ENCODE measurements at regions not wholly inside any gene's neighbourhood (a gene's known extent, or its start where the extent isn't known, plus 50 kb on each side); places are given as distances from the start of the nearest gene placed in this dataset.
"Not testable (repeated sequence)": the region's sequence is repeated elsewhere in the genome, so short reads cannot be mapped to it uniquely, and the experiment has no call there.

DNA sequence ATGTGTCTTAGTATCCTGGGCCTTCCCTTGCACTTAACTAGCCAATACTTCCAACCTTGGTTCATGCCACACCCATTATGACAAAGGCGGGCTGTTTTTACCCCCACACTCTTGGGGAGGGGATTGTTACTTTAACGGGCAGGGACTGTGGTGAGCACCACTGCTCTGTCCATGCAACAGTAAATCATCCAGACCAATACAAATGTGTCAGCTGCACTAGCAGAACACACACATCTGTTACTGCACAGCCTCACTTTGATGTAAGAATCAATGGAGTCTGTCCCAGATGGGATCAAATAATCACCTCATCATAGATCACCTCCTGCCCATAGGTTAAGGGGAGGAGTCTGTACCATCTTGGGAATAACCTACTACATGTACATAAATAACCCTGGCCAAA, 58.1 kb downstream of the NPAP1 start:
- no peak for DNase-seq (ENCODE audit: low read depth)

DNA sequence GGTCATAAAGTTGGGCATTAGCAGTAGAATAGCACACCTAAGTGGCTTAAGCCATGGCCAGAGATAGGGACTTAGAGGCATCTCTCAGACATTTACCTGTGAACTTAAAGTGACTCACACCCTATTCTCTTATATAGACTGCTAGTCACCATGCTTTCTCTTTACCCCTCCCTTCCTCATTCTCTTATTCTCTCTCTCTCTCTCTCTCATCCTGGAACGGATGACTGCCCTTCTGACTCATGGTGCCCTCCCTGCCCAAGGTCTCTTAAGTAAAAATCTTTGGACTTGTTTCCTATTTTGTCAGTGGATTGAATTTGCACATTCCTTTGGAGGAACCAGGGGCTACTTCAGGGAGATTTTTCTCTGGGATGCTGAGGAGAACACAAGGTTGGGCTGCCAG, 58.8 kb downstream of the NPAP1 start:
- DNase-seq (ENCODE audit: low read depth), result no peak

DNA sequence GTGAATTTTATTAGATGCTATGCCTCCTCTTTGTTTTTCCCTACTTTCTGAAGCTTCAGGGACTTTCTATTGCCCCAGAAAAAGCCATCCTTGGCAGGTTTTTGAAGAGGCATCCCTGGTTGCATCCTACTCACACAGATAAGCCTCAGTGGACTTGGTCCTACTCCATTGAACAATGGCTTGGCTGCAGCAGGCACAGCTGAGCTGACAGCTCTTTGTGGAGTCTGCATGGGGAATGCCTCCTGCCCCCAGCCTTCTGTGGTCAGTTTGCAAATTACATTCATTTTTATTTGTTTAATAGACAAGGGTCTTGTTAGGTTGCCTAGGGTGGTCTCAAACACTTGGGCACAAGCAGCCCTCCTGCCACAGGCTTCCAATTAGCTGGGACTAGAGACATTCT, 69.7 kb downstream of the NPAP1 start:
- DNase-seq (ENCODE audit: low read depth), result no peak

DNA sequence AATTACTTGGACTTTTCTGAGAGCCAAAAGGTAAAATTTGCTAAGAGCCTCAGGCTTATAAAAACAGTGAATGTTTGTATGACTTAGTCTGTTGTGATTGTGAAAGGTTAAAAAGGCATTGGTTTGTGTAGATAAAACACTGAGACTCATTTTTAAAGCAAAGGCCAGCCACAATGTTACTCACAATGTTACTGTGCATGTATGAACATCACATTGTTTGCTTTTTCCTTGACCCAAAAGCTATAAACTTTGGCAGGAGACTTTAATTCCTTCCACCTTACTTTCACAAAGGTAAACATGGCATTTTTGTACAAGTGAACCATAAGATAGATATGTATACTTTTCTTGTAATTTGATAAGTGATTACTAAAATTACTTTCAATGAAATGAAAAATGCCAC, 70.5 kb downstream of the NPAP1 start:
- DNase-seq (ENCODE audit: low read depth), result no peak

DNA sequence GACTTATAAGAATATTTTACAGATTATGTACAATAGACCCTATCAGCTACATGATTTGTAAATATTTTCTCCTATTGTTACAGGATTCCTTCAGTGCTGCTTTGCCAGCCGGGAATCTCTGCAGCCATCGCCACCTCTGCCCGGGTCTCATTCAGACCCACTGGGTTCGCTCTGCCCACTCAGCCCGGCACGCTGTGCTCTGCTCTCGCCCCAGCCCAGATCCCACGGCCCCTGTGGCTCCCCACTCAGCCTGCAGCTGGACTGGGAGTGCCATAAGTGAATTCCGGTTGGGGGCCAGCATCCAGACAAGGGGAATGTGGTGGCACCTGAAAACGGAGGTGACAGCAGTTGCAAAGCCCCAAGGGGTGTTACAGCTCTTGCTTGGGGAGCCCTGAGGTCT, 71.8 kb downstream of the NPAP1 start:
- no peak for DNase-seq (ENCODE audit: low read depth)

DNA sequence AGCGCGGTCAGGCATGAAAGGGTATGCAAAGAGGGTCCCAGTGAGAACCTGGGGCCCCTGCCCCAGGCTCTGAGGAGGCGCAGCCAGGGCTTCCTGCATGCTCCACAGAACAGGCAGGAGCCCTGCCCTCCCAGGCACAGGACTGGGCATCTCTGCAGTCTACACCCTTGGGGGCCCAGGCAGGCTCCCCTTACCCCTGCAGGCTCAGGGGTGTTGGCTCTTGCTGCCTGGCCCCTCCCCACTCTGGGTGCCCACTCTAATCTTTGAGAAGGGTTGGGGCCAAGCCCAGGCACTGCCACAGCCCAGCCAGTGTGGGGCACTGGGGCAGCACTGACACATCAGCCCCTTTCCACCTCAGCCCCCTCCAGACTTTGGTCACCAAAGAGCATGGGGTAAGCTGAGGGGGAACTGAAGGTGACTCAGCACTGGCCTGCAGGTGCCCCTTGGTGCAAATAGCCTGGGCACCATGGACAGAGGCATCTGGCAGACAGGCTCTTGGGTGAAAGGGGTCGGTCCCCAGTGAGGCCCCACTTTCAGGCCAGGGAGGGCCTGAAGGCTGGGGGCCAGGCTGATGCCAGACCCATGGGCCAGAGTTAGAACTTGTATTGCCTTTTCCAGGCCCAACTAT, 73.4 kb downstream of the NPAP1 start:
- no peak for DNase-seq (ENCODE audit: low read depth)

DNA sequence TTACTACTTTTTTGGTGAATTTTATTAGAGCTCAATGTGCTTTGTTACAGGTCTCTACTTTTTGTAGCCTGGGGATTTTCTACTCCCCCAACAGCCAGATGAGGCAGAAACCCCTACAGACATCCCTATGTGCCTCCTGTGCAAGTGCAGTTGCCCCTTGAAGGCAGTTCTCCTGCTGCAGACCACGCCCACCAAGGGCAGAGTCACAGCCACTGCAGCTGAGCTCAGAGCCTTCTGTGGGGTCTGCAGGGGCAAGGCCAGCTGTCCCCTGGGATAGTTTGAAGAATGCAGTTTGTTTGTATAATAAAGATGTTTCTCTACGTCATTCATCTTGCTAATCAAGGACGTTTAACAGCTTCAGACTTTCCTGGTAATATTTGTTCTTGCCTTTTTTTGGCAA, 76.8 kb downstream of the NPAP1 start:
- no peak for DNase-seq (ENCODE audit: low read depth)

DNA sequence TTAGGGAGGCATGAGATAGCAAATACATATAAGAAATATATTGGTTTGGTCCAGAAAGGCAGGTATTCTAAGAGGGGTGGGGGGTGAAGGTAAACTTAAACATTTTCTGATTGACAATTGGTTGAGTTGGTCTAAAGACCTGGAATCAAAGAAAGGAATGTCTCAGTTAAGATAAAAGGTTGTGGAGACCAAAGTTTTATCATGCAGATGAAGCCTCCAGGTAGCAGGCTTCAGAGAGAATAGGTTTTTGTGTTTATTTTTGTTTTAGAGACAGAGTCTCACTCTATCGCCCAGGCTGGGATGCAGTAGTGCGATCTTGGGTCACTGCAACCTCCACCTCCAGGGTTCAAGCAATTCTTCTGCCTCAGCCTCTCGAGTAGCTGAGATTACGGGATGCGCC, 80.5 kb downstream of the NPAP1 start:
- no peak for DNase-seq (ENCODE audit: low read depth)

DNA sequence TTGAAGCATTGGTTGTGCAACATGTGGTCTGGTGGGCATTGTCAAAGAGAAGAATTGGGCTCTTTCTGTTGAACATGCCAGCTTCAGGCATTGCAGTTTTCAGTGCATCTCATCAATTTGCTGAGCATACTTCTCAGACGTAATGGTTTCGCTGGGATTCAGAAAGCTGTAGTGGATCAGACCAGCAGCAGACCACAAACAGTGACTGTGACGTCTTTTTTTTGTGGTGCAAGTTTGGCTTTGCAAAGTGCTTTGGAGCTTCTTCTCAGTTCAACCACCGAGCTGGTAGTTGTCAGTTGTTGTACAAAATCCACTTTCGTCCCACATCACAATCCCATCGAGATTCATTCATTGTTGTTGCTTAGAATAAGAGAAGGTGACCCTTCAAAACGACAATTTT, 84.5 kb downstream of the NPAP1 start:
- DNase-seq (ENCODE audit: low read depth), result no peak

DNA sequence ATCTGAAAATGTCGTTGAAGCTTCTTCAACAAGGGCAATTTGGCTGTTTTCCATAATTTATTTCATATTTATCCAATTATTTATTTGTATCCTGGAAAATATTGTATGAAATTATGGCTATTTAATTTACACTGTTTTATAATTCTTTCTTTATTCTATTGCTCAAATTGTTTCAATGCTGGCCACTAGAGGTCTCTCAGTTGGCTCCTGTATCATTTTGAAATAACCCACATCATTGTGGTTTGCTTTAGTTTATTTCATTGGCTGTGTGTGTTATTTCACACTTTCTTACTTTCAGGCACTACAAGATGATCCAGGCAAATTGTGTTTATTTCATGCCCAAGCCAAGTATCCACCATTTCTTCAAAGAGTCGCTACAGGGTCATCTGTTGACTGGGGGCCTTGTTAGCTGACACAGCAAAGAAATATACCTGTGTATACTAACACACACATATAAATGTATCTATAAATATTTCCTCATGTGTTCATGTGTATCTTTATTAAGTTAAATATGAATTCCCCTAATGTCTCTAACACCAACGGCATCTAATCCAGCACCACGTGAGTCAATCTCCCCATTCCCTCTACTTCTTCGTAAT, 86.2 kb downstream of the NPAP1 start:
- DNase-seq (ENCODE audit: low read depth), result no peak

DNA sequence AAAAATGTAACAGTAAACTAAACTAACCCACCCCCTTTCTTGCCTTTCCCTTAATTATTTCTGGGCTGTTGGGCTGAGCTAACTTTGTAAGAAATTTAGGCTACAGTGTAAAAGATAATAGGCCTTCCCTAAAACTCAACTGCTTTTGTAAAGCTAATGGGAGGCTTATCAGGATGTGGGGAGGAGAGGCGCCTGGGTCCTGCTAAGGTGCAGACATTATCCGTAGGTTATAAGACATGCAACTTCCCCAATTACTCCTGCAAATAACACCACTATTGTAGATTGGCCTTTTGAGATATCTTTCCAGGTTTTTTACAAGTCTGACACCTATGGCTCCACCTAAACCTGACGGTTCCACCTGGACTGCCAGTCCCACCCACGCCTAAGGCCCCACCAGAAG, 88.3 kb downstream of the NPAP1 start:
- no peak for DNase-seq (ENCODE audit: low read depth)

DNA sequence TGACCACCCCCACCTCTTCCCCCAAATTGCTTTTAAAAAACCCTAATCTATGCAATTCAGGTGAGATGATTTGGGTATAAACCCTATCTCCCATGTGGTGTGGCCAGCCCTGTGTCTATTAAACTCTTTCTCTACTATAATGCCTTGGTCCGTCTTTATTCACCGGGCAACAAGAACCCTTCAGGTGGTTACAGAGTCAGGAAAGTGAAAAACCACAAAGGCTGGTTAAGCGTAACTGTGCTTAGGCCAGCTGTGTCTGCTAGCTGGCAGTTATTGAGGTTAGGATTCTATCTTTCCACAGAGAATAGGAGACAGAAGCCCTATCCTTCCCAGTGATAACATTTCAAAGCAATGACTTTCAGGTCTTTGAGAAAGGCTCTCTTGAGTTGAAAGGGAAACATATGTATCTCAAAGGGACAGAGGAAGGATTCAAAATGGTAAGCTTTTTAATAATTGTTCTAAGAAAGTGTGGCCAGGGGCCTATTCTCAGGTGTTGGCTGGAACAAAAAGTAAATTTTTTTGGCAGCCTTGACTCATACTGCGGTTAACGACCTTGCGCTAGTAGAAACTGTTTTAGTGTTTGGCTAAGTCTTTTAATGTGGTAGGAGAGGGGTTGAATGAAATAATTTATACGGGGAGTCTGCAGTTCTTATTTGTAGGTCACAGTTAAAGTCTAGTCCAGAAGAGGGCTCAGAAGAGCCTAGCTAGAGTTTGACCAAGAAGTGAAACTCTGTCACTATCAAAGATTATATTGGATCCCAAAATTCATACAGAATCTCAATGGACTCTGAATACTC, 89.0 kb downstream of the NPAP1 start:
- DNase-seq (ENCODE audit: low read depth), result no peak

DNA sequence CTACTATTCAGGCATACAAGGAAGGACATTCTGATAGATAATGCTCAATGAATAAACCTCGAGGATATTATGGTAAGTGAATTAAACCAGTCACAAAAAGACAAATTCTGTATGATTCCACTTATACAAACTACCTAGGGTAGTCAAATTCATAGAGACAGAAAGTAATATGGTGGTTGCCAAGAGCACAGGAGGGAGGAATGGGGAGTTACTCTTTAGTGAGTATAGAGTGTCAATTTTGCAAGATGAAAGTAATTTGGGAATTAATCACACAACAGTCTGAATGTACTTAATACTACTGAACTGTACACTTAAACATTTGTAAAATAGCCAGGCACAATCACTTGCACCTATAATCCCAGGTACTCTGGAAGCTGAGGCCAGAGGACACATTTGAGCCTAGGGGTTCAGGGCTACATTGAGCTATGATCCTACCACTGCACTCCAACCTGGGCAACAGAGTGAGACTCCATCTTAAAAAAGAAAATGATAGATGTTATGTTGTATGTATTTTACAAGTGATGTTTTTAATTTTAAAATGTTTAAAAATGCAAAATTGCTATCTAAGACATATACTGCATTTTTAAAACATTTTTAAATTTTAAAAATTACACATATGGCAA, 91.0 kb downstream of the NPAP1 start:
- no peak for DNase-seq (ENCODE audit: low read depth)

DNA sequence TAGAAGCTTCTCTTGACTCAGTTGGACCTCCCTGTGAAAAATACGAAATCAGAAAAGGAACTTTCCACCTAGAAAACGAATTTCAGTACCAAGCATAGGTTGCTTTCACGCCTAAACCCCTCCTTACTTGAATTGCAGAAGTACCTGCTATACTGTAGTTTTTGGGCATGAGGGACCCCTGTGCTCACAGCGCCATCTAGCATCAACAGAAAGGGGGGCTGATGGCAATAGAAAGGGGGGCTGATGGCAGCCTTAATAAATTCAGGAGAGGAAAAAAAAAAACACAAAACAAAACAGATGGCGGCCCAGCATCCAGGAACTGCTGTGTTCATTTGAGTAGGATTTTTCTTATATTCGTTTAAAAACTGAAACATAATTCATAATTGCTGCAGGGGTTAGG, 96.7 kb downstream of the NPAP1 start:
- no peak for DNase-seq (ENCODE audit: low read depth)

DNA sequence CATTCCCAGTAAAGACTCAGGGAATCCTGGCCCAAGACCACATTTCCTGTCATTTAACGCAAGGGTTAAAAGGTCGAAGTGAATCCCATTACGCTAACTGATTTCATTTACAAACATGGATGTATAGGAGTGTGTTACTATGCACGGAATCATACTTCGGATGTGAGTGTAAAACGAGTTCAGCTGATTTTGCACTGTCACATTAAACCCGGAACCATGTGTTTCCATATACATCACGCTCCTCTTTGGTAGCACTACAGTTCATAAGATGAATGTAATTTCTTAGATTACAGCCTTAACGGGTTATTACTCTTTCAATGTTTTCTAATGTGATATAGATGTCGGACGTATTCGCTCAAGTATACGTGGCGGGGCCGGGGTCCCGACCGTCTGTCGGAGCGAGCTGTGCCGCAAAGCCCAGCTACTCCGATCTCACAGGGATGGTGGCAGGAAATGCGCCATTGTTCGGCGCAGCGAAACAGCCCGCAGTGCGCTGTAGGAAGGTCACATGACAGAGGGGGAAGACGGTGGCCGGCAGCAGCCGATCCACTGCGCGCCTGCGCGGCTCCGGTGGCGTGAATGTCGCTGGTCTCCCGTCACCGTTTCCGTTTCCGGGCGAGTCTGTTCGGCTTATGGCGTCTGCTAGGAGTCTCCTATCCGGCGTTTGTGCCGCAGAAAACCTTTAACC, 97.3 kb downstream of the NPAP1 start:
- DNase-seq (ENCODE audit: low read depth), result peak; percentile 18

DNA sequence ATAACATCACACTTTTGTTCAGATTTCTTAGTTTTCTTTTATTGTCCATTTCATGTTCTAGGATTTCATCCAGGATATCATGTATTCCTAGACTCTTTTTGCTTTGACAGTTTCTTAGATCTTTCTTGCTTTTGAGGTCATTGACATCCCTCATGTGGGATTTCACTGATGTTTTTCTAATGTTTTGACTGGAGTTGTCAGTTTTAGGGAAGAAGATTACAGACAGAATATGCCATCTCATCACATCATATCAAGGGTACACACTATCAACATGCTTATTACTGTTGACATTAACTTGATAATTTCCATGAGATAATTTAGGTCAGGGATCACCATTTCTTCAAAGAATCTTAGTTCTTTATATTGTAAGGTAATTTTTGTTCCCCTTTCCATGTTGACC, 101.7 kb downstream of the NPAP1 start:
- no peak for DNase-seq (ENCODE audit: low read depth)

DNA sequence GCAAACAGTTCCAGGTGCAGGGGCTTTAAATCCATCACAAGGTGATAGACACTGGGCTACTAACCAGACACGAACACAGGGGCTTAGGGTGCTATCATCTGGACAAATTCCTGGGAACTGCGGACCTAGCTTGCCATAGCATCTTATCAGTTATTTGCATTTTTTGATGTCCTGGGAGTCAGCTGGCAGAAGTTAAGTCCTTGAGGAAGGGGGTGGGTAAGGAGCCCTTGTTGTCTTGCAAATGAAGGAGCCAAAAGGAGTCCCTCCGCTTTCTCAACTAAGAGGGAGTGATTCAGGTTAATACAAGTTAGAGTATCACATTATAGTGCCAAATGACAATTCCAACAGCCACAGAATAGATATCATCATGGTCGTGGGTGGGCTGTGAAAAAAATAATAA, 108.9 kb downstream of the NPAP1 start:
- DNase-seq (ENCODE audit: low read depth), result no peak

DNA sequence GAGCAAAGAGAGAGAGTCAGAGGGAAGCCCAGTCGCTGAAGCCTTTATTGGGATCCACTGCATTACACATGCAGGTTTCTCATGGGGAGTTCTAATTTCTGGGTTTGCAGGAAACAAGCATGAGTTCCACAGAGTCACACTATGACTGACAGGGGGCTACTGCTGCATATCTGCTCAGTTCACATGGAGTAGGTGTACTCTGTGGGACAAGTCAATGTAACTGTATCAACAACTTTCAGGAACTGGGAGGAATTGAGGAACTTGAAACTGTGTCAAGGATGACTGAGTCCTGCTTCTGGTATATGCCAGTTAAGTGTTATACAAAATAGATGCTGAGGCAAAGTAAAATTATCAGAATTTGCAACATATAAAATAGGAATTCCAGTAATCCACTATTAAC, 110.8 kb downstream of the NPAP1 start:
- DNase-seq (ENCODE audit: low read depth), result no peak

DNA sequence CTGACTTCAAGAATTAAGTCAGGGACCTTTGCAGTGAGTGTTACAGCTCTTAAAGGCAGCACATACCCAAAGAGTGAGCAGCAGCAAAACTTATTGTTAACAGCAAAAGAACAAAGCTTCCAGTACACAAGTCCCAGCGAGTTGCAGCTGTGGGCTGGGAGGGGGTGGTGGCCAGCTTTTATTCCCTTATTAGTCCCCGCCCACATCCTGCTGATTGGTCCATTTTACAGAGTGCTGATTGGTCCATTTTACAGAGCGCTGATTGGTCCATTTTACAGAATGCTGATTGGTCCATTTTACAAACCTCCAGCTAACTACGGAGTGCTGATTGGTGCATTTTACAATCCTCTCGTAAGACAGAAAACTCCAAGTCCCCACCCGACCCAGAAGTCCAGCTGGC, 127.0 kb downstream of the NPAP1 start:
- not testable (repeated sequence) for DNase-seq (ENCODE audit: low read depth)

DNA sequence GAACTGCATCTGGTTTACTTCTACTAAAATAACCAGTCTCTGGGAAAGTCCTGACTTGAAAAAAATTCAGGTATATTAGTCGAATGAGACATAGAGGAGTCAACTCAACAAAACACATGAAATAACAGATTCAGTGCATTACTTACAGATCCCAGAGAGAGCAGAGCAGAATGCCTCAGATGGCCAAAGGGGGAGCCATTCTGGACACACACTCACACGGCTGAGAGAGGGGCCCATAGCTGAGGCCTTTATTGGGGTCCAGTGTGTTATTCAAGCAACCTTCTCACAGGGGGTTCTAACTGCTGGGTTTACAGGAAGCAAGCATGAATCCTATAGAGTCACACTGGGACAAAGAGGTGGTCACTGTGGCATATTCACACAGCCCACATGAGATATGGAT, 135.1 kb upstream of the SNRPN start:
- DNase-seq (ENCODE audit: low read depth), result no peak

DNA sequence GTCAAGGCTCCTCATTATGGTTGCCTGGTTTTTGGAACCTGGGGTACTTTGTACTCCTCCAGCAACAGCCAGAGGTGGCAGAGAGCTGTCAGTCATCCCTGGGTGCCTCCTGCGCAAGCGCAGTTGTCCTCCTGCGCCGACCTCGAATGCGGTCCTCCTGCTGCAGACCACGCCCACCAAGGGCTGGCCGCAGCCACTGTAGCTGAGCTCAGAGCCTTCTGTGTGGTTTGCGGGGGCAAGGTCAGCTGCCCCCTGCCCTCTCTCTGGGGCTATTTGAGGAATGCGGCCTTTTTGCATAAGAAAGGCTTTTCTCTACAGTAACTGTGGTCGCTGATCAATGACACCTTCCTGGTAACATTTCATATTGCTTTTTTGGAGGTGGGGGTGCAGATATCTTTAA, 131.3 kb upstream of the SNRPN start:
- no peak for DNase-seq (ENCODE audit: low read depth)

DNA sequence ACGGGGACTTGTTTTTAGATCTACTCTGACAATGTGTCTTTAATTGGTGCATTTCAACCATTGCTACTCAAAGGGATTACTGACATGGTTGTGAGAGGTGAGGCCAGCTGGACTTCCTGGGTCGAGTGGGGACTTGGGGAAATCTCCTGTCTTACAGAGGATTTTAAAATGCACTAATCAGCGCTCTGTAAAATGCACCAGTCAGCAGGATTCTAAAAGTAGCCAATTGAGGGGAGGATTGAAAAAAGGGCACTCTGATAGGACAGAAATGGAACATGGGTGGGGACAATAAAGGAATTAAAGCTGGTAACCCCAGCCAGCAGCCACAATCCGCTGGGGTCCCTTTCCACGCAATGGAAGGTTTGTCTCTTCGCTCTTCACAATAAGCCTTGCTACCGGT, 122.5 kb upstream of the SNRPN start:
- no peak for DNase-seq (ENCODE audit: low read depth)

DNA sequence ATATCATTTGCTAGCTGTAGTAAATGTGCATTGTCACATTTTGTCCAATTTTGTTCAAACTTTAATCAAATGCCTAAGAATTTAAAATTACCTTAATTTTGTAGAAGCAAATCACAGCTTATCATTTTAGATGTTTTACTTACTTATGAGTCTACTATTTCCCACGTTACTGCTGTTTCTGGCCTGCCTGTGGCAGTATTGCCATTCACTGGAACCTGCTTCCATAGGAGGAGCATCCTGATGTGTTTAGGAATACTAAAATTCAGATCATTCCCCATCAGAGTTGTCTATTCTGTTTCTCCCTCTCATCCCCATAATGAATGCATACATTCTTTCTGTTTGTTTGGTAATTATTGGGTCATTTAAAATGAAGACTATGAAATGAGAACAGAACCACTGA, 119.5 kb upstream of the SNRPN start:
- DNase-seq (ENCODE audit: low read depth), result no peak
